Esophagus squamous epithelium (tissue), 5 donors: ENCODE measurements at regions not wholly inside any gene's neighbourhood (a gene's known extent, or its start where the extent isn't known, plus 50 kb on each side); places are given as distances from the start of the nearest gene placed in this dataset.

ENCODE experiments used
- DNase-seq: peaks from one replicate; lab custom pipeline; 2025; lab: John Stamatoyannopoulos, UW
- H3K27ac ChIP-seq, 4 donors: fragments of 200-600 bp; sonication (generic); one replicate each; pipeline ENCODE4 v1.5.1; 2016 to 2019; ENCODE audit warnings: mild to moderate bottlenecking in 1 of 4
- H3K27me3 ChIP-seq, 4 donors: fragments of 200-600 bp; sonication (generic); 1 replicate in 3 of 4; 2 replicates in 1 of 4; pipeline versions ENCODE4 v1.5.1 to v1.6.0; 2017 to 2021; ENCODE audit warnings: antibody characterized with exemption in 1 of 4
- H3K36me3 ChIP-seq, 3 donors: fragments of 200-600 bp; sonication (generic); one replicate each; pipeline ENCODE4 v1.5.1; 2016 to 2019
- H3K4me1 ChIP-seq, 3 donors: fragments of 200-600 bp; sonication (generic); one replicate each; pipeline ENCODE4 v1.5.1; 2017 to 2019
- H3K4me3 ChIP-seq, 4 donors: fragments of 200-600 bp; sonication (generic); 1 replicate in 3 of 4; 2 replicates in 1 of 4; pipeline ENCODE4 v1.5.1; 2016 to 2019; ENCODE audit warnings: mild to moderate bottlenecking in 2 of 4, moderate library complexity in 1 of 4
- H3K9me3 ChIP-seq, 3 donors: fragments of 200-600 bp; sonication (generic); one replicate each; pipeline ENCODE4 v1.5.1; 2016 to 2019
- CTCF ChIP-seq, 6 experiments: fragments of 450-650 bp in 4 of 6; fragments of 200-600 bp in 2 of 6; sonication (generic) in 2 of 6; IDR thresholded peaks; one replicate each; pipeline ENCODE4 v1.5.1; 2016 to 2019; ENCODE audit warnings: antibody characterized with exemption in 6 of 6, mild to moderate bottlenecking in 4 of 6, moderate library complexity in 4 of 6
- POLR2A ChIP-seq, 4 donors: fragments of 450-650 bp; IDR thresholded peaks; one replicate each; pipeline ENCODE4 v1.6.1; 2017; ENCODE audit warnings: antibody characterized with exemption in 4 of 4, mild to moderate bottlenecking in 4 of 4, moderate library complexity in 3 of 4
- WGBS, 2 donors: methylation state at CpG; one replicate each; pipeline ENCODE4 v1.1.5; 2018; 5-methylcytosine and 5-hydroxymethylcytosine counted together
- intact Hi-C: fragments of 100-400 bp; cut with DNase I; formaldehyde crosslinking; loops from one replicate; pipeline ENCODE4 v1.15.0; 2022
- donor health status: DM: yes; HTN: yes; CAD: no.

GRCh38 chr17:72336804-72337070, 215.9 kb downstream of the SOX9 start:
- intact Hi-C loops: no loop called here
- TF ChIP-seq CTCF (IDR thresholded peaks at IDR 0.05) (no peak), POLR2A (IDR thresholded peaks at IDR 0.05) (no peak)
- Histone ChIP-seq H3K27ac (no peak overlapping the region), H3K36me3 (no peaks in the 10 kb centered on the region), H3K27me3 (peaks cover 0 to 50% (median 0%) of the 10 kb centered on the region in 4 donors), H3K4me1 (peaks cover 0 to 21% (median 0%) of the 10 kb centered on the region in 3 donors), H3K4me3 (no peak overlapping the region), H3K9me3 (no peaks in the 10 kb centered on the region)
- no peak for DNase-seq
- 88 to 100% methylated on average over 1 of the region's 1 CpG for WGBS, 2 donors

- WGBS, 2 donors: 63 to 69% methylated on average over 2 of the region's 2 CpGs
- no peak for TF ChIP-seq POLR2A (IDR thresholded peaks at IDR 0.05)
- no peak for TF ChIP-seq CTCF (IDR thresholded peaks at IDR 0.05)
- DNase-seq: no peak
- Histone ChIP-seq H3K27ac (no peak overlapping the region), H3K4me1 (peaks cover 0 to 21% (median 0%) of the 10 kb centered on the region in 3 donors), H3K27me3 (peaks cover 0 to 51% (median 0%) of the 10 kb centered on the region in 4 donors), H3K4me3 (no peak overlapping the region), H3K36me3 (no peaks in the 10 kb centered on the region), H3K9me3 (no peaks in the 10 kb centered on the region)
- intact Hi-C loops: no loop called here
These were observed 217.5 kb downstream of the SOX9 start for GRCh38 chr17:72338304-72338703.

- Histone ChIP-seq H3K9me3 (no peaks in the 10 kb centered on the region), H3K36me3 (no peaks in the 10 kb centered on the region), H3K4me1 (peaks cover 0 to 21% (median 0%) of the 10 kb centered on the region in 3 donors), H3K27ac (no peak overlapping the region), H3K4me3 (no peak overlapping the region), H3K27me3 (peaks cover 0 to 45% (median 0%) of the 10 kb centered on the region in 4 donors)
- no peak for TF ChIP-seq POLR2A (IDR thresholded peaks at IDR 0.05)
- no peak for TF ChIP-seq CTCF (IDR thresholded peaks at IDR 0.05)
- intact Hi-C loops: no loop called here
- WGBS, 2 donors: 59 to 69% methylated on average over 9 to 12 of the region's 12 CpGs
- no peak for DNase-seq
These were observed 218.3 kb downstream of the SOX9 start for GRCh38 chr17:72338847-72339790.

GRCh38 chr17:72340836-72341235, 220.0 kb downstream of the SOX9 start:
- no peaks in the 10 kb centered on the region for H3K9me3 ChIP-seq
- no peak overlapping the region for H3K4me3 ChIP-seq
- H3K36me3 ChIP-seq: no peaks in the 10 kb centered on the region
- H3K27me3 ChIP-seq: peaks cover 0 to 37% (median 0%) of the 10 kb centered on the region in 4 donors
- TF ChIP-seq POLR2A (IDR thresholded peaks at IDR 0.05) (no peak), CTCF (IDR thresholded peaks at IDR 0.05) (no peak)
- no peak overlapping the region for H3K27ac ChIP-seq
- 74 to 84% methylated on average over 6 of the region's 6 CpGs for WGBS, 2 donors
- H3K4me1 ChIP-seq: peaks cover 0 to 20% (median 0%) of the 10 kb centered on the region in 3 donors
- intact Hi-C loops: no loop called here
- no peak for DNase-seq

- no peak for DNase-seq
- H3K27ac ChIP-seq: no peak overlapping the region
- intact Hi-C loops: no loop called here
- TF ChIP-seq CTCF (IDR thresholded peaks at IDR 0.05) (no peak), POLR2A (IDR thresholded peaks at IDR 0.05) (no peak)
- peaks cover 0 to 25% (median 0%) of the 10 kb centered on the region in 4 donors for H3K27me3 ChIP-seq
- 53 to 59% methylated on average over 2 to 4 of the region's 5 CpGs for WGBS, 2 donors
- no peak overlapping the region for H3K4me3 ChIP-seq
- no peaks in the 10 kb centered on the region for H3K9me3 ChIP-seq
- H3K36me3 ChIP-seq: no peaks in the 10 kb centered on the region
- H3K4me1 ChIP-seq: peaks cover 0 to 12% (median 0%) of the 10 kb centered on the region in 3 donors
These were observed 221.2 kb downstream of the SOX9 start for GRCh38 chr17:72342061-72342460.
